Coronary artery (tissue), 2 donors: ENCODE measurements at regions not wholly inside any gene's neighbourhood (a gene's known extent, or its start where the extent isn't known, plus 50 kb on each side); places are given as distances from the start of the nearest gene placed in this dataset.

Source experiments
- DNase-seq: peaks from one replicate; pipeline ENCODE4 v3.0.0-alpha.2; 2017; ENCODE audit warnings: low spot score
- H3K27ac ChIP-seq, 2 donors: fragments of 200-600 bp; sonication (generic); one replicate each; pipeline ENCODE4 v1.5.1; 2016 to 2019
- H3K4me3 ChIP-seq: fragments of 200-600 bp; sonication (generic); 2 replicates; pipeline ENCODE4 v1.5.1; 2016; ENCODE audit warnings: mild to moderate bottlenecking, moderate library complexity
- CTCF ChIP-seq: fragments of 200-600 bp; sonication (generic); IDR thresholded peaks from one replicate; pipeline ENCODE4 v1.5.1; 2019; ENCODE audit warnings: antibody characterized with exemption

DNA sequence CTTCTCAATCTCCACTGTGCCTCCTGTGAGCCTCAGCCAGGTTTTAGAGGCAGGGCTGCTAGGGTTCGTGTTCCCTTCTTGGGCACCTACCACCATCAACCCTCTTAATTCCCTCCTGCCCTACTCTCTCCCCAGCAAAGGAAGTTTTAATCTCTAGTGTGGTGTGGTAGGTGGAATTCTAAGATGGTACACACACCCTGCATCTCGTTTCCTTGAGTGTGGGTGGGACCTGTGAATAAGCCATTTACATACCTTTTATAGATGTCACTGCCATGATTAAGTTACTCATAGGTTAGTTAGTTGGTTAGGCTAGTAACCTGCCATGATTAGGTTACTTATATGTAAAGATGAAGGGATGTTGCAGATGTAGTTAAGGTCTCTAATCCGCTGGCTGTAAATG lies 114.8 kb upstream of the VRK1 start:
- no peak for DNase-seq
- H3K4me3 ChIP-seq: no peak overlapping the region
- TF ChIP-seq CTCF: no peak
- H3K27ac ChIP-seq: no peak overlapping the region

- Histone ChIP-seq H3K27ac (no peak overlapping the region), H3K4me3 (no peak overlapping the region)
- DNase-seq: no peak
- no peak for TF ChIP-seq CTCF
Observed at GRCh38 chr14:96683562-96684289, 113.5 kb upstream of the VRK1 start.

- TF ChIP-seq CTCF: no peak
- no peak for DNase-seq
- Histone ChIP-seq H3K27ac (no peak overlapping the region), H3K4me3 (no peak overlapping the region)
Observed at GRCh38 chr14:96686126-96686525, 111.1 kb upstream of the VRK1 start.

- TF ChIP-seq CTCF: no peak
- H3K27ac ChIP-seq: no peak overlapping the region
- no peak overlapping the region for H3K4me3 ChIP-seq
- no peak for DNase-seq
Observed at GRCh38 chr14:96688629-96689028, 108.6 kb upstream of the VRK1 start.

DNA sequence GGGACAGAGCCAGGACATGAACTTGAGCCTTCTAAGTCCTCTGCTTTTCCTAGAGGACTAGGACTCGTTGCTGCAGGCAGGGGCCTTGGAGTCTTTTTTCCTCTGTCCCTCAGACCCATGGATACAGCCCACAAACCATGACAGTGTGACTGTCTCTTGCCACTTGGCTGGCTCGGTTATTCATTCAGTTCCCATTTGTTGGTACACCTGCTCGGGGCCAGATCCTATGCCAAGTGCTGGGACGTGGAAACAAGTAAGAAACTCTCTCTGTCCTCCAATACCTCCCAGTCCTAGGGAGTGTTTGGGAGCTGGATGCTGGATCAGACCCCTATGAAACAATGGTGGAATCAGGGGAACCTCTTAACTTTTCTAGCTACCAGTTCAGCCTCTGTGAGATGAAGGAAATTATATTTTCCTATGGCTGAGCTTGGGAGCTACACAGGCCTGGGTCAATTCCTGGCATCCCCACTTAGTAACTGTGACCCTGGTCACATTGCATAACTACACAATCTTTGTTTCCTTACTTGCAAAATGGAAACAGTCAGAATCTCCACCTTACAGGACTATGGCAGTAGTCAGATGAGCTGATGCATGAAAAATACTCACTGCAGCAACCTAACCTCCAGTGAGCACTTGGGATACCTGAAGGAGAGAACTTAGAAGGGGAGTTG lies 106.3 kb upstream of the VRK1 start:
- Histone ChIP-seq H3K27ac (no peak overlapping the region), H3K4me3 (no peak overlapping the region)
- no peak for TF ChIP-seq CTCF
- DNase-seq: no peak

DNA sequence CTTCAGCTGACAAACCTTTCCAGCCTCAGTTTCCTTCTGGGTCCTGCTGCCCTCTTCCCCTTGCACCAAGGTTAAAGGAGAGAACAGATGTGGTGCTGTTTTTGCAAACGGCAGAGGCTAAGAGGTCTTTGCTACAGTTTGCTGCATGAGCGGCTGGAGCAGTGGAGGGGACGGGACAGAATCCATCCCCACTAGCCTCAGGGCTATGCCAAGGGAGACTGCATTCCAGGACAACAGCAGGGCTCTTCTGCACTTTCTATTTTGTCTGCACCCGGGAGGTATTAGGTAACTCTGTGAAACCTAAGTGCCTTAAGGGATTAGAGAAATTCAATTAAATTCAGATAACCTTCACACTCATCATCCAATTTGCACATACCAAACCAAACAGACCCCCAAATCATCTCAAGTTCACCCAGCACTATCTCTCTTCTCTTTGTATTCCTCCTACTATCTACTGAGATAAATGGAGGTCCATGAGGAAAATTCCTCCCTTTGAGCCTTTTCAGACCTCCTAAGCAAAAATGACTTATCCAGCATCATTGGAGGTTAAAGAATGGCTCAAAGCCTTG lies 103.8 kb upstream of the VRK1 start:
- no peak overlapping the region for H3K4me3 ChIP-seq
- no peak for TF ChIP-seq CTCF
- DNase-seq: no peak
- no peak overlapping the region for H3K27ac ChIP-seq

DNA sequence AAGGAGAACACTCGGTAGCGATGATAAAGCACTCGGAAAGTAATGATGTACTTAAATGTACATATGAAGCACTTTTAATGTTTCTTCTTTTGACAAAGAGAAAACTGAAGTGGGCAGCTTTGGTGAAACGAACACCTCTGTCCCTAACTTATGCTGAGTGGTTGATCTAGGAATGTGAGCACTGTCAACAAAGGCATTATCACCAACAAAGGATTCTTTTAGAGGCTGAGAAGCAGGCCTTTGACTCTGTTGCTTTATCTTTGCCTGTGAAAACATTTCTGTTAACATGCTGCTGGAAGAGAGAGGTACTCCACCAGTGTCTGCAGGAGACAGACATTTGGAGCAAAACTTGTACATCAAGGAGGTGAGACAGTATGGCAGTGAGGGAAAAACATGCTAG lies 103.2 kb upstream of the VRK1 start:
- H3K4me3 ChIP-seq: no peak overlapping the region
- DNase-seq: no peak
- H3K27ac ChIP-seq: no peak overlapping the region
- TF ChIP-seq CTCF: no peak
